NCI-H187 (cell line): ENCODE measurements at regions not wholly inside any gene's neighbourhood (a gene's known extent, or its start where the extent isn't known, plus 50 kb on each side); places are given as distances from the start of the nearest gene placed in this dataset.
"Not testable (repeated sequence)": the region's sequence is repeated elsewhere in the genome, so short reads cannot be mapped to it uniquely, and the experiment has no call there.

Experiments
- DNase-seq, 2 experiments: peaks; one replicate each; lab custom pipeline; 2025; lab: John Stamatoyannopoulos, UW

DNA sequence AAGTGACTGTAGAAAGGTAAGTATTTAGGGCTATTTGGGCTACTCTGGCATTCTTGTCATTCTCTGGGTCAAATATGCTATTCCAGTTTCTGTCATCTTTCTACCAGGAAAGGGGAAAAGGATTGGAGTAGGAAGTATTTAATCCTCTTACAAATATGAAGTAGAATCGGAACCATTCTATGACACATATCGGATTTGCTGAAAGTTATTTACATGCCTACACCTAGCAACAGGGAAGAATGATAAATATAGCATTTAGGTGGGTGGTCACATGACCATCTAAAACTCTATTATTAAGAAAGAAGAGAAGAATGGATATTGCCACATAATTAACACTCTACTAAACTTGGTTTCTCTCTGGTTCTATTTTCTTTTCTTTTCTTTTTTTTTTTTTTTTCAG, 1353.1 kb downstream of the ZPLD1 start:
- DNase-seq, result no peak

DNA sequence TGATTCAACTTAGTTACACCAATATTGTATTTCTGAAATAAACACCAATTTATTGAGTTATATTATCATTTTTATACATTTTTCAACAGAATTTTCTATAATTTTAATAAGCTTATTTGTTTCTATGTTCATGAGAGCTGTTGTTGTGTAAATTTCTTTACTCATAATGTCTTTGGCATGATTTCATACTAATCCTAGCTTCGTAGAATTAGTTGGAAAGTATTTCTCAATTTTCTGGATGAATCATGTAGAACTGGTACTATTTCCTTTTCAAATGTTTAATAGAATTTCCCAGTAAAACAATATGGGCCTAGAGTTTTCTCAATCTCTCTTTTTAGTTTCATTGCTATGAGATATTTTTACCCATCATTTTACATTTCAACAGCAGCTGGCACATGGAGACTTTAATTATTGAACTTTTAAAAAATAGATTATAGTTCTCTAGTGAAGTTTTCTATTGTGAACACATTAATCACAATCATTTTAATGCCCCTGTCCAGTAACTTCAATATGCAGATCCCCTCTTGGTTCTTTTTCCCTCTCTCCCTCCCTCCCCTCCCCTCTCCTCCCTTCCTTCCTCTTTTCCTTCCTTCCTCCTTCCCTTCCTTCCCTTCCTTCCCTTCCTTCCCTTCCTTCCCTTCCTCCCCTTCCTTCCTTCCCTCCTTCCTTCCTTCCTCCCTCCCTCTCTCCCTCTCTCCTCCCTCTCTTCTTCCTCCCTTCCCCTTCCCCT, 1357.1 kb downstream of the ZPLD1 start:
- no peak for DNase-seq

DNA sequence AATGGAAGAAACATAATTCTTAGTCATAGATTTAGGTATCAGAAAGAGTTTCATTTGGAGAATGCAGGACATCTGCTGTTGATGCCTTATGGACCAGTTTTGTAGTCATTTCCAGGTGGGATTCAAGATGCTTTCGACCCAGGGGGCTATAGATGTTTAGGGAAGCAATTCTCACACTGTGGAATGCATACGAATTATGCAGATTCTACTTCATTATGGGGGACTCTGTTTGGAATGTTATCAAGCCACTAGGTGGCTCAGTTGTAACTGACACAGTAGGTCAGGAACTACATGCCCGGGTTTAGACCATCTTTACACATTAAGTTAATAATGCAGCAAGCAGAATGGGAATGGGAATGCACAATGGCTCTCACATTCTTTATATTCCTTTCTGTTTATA, 1359.8 kb downstream of the ZPLD1 start:
- DNase-seq, result no peak

DNA sequence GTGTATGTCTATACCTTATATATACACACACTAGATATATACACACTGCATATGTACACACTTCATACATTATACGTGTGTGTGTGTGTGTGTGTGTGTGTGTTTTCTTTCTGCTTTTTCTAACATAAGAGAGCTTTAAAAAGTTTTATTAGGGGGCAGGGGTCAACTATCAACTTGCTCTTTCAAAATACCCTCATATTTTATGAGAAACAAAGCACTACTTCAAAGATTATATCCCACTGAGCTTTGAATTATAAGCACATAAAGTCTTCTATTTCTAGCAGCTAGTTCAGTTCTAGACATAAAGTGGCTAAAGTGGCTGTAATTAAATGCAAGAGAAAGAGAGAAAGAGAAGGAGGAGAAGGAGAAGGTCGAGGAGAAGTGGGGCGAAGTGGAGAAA, 1361.3 kb downstream of the ZPLD1 start:
- DNase-seq, result no peak

DNA sequence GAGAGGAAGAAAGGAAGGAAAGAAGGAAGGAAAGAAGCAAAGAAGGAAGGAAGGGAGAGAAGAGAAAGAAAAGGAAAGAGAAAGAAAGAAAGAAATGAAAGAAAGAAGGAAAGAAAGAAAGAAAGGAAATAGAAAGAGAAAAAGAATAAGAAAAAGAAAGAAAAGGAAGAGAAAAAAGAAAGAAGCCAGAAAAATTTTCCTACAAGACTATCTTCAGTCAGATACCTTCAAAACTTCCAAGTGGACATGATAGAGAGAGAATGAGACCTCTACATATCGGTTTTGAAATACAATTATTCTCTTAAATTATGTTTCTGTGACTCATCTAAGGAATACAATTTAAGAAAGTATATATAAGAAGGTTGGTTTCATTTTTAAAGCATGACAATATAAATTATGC, 1369.0 kb downstream of the ZPLD1 start:
- DNase-seq, result no peak

DNA sequence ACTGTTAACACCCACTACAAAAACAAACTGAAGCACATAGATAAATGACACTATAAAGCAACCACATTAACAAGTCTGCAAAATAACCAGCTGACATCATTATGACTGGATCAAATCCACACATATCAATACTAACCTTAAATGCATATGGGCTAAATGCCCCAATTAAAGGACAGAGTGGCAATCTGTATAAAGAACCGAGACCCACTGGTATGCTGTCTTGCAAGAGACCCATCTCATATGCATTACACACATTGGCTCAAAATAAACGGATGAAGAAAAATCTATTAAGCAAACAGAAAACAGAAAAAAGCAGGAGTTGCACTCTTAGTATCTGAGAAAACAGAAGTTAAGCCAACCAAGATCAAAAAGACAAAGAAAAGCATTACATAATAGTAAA, 1375.4 kb downstream of the ZPLD1 start:
- no peak for DNase-seq

DNA sequence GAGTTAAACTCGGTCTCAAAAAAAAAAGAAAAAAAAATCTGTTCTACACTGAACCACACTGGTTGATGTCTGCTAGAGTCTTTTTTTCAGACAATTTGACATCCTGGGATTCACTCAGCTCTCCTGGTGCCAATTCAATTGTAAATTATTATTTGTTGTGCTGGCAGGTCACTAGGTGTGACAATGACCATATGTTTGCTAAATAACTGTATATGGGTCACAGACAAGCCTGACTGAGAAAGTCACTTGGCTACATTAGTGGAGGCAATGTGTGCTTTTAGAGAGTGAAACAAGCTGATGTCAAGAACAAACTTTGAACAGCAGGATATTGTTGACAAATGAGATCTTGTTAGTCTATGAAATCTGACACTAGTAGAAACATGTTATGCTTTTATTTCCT, 1379.1 kb downstream of the ZPLD1 start:
- DNase-seq, result no peak

DNA sequence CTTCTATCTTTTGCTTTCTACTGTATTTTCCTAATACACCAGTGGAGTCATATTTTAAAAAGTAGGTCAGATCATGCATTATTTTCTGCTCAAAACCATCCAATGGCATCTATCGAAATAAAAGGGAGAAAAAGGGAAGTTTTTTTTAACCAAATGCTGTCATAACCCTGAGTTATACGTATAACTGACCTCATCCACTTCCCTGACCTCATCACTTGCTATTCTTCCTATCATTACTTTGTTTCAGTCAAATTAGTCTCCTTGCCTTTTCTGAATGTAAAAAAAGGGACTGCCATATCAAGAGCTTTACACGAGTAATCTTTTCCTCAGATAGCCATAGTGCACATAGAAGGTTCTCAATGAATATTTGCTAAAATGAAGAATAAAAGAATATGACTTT, 1383.6 kb downstream of the ZPLD1 start:
- DNase-seq, result no peak

DNA sequence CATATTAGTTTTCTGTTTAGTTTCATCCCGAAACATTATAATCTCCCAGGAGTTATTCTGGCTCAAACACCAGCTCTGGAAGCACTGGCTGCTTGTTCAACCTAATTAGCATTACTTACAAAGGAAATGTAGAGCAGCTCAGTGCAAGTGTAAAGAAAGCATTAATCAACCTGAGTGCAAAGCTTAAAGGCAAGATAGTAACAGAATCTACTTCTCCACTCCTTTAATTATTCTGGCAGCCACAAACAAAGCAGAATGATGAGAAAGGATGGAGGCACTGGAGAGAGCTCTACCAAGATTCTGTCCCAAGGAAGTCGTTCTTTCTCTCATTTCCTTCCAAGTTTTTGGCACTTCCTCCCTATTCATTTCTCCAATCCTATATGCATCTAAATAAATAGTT, 1384.0 kb downstream of the ZPLD1 start:
- DNase-seq, result no peak

DNA sequence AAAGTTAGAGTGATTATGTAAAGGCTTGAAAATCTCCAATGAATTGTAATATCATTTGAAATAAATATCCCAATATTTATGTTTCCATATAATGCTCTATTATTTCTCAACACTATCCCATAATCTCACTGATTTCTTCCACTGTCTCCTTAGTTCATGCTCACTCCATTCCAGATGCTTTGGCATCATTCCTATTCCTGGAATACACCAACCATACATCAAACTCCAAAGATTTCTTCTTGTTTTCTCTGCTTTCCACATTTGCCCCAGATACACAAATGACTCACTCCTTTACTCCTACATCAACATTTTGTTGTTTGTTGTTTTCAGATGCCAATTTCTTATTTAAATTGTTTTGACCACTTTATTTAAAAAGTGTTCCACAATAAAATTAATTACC, 1390.8 kb downstream of the ZPLD1 start:
- no peak for DNase-seq

DNA sequence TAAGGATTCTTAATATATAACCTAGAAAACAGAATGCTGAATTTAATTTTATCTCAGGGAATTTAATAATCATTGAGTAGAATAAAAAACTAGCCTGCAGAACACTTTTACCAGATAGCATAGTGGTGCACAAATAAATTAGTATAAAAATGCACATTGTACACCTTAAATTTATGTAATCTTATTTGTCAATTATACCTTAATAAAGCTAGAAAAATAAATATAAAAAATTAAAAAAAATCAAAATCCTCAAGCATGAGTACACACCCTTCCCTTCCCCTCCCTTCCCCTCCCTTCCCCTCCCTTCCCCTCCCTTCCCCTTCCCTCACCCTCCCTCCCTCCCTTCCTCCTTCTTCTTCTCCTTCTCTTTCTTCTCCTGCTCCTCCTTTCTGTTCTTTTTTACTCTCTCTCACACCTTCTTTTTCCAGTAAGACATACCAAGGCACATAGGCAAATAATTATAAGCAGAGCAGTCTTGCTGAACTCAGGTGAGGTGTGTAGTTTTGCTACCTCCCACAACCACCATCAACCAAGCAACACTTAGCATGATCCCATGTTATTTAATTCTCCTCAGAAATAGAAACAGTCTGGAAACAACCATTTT, 1395.0 kb downstream of the ZPLD1 start:
- no peak for DNase-seq

DNA sequence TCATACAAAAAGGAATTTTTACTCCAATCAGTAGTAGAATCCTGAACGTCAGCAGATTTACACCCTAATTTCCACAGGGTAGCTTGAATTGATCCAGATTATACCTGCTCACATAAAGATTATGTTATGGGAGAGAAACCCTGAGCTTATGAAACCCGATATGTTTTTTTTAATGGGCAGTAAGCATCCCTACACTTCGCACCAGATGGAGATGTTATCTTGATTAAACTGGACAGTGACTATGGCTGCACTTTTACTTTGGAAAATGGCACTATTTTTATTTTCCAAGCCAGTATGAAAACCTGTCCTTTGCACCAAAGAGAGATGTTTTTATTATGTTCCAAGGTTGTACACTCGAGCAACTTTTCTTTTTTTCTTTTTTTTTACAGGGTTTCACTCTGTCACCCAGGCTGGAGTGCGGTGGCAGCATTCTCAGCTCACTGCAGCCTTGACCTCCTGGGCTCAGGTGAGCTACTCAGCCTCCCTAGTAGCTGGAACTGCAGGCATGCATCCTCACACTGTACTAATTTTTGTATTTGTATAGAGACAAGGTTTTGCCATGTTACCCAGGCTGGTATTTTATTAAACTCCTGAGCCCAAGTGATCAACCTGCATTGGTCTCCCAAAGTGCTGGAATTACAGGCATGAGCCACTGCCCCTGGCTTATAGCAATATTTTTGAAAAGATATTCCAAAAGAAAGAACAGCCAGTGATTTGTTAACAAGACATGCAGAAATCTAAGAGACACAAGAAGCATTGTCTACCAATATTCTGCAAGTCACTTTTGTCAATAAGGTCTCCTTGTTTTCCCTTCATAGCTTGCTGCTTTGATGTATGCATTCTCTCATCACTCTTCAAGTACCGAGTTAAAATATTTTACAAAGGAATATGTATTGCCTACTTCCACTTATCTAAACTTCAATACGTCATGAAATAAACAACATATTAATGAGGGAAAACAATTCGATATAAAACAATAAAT, 1412.6 kb downstream of the ZPLD1 start:
- no peak for DNase-seq

DNA sequence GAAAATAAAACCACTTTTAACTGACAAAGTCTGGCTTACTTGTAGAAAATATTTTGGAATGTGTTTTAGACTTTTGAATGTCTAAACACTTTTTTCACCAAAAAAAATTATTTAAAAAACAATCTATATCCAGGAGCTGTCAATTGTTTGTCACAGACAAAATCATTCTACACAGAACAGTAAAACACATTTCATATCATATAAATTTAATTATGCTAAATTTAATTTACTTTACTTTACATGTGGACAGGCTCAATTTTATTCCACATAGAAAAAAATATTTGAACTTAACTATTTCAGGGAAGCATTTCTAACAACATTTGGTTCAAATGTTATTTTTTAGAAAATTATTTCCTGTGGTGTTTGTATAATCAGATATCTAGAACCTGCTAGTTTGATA, 1417.0 kb downstream of the ZPLD1 start:
- DNase-seq, result no peak

DNA sequence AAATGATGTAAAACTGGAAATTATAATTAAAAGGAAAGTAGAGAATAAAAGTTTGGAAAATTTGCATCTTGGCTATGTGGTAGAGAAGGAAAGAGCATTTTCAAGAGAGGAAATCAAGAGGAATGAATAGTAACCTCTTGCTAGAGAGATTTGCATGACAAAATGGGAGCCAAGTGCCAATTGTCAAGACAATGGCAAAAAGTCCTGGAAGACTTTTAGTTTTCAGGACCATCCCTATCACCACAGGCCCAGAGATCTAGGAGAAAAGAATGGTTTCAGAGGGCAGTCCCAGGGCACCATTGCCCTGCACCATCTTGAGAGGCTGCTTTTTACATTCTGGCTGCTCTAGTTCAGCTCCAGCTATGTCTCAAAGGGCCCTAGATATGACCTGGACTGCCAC, 1427.6 kb downstream of the ZPLD1 start:
- no peak for DNase-seq

DNA sequence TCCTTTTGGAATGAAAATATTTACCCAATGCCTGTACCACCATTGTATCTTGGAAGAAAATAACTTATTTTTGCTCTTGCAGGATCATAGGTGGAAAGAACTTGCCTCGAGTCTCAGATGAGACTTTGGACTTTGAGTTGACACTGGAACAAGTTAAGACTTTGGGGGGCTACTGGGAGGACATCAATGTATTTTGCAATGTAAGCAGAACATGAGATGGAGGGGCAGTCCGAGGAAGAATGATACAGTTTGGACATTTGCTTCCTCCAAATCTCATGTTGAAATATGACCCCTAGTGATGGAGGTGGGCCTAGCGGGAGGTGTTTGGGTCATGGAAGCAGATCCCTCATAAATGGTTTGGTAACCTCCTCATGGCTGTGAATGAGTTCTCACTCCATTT, 1428.6 kb downstream of the ZPLD1 start:
- no peak for DNase-seq

DNA sequence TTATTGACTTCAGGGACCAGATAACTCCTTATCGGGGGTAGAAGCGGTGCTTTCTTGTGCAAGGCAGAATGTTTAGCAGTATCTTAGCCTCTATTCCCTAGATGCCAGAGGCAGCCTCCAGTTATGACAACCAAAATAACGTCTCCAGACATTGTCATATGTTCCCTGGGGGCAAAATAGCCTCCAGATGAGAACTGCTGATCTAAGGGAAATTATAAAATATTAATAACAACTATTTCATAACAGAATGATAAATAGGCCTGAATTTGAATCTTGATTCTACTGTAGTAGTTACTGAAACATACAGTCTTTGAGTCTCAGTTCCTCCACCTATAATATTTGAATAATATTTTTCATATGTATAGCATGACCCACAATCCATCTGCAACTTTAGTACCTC, 1431.3 kb downstream of the ZPLD1 start:
- no peak for DNase-seq

DNA sequence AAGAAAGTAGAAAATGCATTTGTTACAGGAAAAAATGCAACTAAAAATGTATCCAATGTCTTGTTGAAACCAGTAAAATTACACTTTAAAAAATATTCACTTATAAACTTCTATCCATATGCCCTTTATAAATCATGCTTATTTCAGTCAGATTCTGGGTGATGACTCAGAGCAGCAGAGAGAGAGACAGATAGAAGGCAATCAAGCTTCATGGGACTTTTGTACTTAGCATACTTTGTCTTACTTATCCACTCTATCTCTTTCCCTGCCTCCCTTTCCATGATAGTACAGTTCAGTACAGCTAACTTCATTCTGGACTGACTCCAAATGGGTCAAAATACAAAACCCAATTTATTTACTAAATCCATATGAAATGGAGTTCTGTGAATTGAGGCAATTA, 1438.2 kb downstream of the ZPLD1 start:
- no peak for DNase-seq

DNA sequence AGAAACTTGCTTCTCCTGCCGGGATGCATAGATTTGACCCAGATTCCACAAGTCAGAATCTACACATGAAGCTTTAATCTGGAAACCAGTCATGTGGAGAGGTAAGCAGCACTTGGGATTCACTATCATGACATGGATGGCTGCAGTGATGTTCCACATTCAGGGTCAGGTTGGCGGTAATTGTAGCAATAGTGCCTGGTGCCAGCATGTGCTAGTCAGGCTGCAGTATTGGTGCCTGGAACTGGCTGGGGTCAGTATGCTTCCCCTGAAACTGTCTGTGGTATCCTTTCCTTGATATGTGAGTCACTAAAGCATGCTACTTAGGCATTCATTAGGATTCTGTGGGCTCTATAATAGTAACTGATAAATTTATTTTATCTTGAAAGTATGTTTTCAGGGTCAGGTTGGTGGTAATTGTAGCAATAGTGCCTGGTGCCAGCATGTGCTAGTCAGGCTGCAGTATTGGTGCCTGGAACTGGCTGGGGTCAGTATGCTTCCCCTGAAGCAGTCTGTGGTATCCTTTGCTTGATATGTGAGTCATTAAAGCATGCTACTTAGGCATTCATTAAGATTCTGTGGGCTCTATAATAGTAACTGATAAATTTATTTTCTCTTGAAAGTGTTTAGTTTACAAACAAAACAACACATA, 1439.2 kb downstream of the ZPLD1 start:
- no peak for DNase-seq

DNA sequence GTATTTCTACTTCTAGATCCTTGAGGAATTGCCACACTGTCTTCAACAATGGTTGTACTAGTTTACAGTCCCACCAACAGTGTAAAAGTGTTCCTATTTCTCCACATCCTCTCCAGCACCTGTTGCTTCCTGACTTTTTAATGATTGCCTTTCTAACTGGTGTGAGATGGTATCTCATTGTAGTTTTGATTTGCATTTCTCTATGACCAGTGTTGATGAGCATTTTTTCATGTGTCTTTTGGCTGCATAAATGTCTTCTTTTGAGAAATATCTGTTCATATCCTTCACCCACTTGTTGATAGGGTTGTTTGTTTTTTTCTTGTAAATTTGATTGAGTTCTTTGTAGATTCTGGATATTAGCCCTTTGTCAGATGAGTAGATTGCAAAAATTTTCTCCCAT, 1447.0 kb downstream of the ZPLD1 start:
- not testable (repeated sequence) for DNase-seq

DNA sequence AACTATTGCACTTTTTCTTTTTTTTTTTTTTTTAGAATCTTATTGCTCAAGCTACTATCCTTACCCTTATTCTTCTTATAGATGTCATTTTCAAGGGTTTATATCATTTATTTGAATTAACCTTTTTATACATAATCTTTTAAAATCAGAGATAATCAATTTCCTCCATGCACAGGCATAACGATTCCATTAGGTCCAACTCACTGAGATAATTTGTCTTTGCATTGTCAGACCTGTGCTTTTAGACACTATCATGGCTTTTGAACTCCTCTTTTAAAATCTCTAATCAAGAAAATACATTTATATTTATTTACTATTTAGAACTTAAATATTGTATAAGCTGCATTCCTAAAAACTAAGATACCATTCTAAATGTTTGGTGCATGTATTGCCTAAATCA, 1454.9 kb downstream of the ZPLD1 start:
- no peak for DNase-seq

DNA sequence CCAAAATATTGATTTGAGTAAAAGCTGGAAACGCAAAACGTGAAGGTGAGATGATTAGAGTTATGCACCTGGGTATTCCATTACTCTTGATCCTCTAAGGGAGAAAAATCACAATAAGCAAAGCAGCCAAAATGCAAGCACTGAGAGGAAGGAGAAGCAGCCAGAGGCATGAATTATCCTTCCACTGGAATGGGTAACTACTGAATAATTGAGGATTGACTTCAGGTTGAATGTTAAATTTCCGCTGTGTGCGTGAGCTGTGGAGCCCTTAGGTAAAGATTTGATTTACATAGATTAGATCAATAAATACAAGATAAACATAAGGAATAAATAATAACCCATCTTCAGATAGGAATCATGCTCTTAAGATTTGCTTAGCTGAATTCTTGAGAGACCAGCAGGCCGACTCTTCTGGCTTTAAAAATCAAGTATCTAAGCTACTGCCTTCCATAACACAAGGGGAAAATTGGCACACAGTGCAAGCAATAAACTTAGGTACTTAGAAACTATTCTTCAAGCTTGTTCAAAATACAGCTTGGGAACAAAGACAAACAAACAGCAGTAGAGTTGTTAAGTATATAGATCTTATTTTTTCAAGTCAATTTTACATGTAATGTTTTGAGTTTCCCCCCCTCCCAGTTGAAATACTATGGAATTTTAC, 1459.5 kb downstream of the ZPLD1 start:
- no peak for DNase-seq

DNA sequence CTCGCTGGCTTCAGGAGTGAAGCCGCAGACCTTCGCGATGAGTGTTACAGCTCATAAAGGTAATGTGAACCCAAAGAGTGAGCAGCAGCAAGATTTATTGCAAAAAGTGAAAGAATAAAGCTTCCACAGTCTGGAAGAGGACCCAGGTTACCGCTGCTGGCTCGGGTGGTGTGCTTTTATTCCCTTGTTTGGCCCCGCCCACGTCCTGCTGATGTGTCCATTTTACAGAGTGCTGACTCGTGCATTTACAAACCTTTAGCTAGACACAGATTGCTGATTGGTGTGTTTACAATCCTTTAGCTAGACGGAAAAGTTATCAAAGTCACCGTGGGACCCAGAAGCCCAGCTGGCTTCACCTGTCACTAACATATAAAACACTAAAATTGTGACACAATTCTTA, 1464.5 kb downstream of the ZPLD1 start:
- no peak for DNase-seq
